Mucosa of gallbladder (tissue), 1 donor: ENCODE measurements at regions not wholly inside any gene's neighbourhood (a gene's known extent, or its start where the extent isn't known, plus 50 kb on each side); places are given as distances from the start of the nearest gene placed in this dataset.
"Not testable (repeated sequence)": the region's sequence is repeated elsewhere in the genome, so short reads cannot be mapped to it uniquely, and the experiment has no call there.

Experiments
- DNase-seq: peaks from one replicate; pipeline ENCODE4 v3.0.0-alpha.2; 2020; ENCODE audit warnings: low spot score
- donor health status: DM: no; HTN: no; CAD: no.

DNA sequence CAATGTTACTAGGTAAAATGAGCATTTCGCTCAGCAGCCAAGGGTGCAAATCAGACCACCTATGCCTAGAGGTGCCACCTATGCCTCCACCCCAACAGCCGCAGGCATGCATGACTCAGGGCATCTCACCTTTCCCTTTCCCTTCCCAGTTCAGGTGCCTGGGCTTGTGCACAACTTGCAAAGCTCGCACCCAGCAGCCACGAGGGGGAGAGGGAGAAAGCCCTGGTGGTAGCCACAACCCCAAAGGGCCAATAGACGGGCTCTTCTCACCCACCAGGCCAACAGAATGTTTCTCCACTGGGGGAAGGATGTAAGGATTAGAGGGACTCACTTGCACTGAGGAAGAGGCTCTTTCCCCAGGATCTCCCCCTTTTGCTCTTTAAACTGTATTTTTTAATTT lies 462.3 kb upstream of the PCDH15 start:
- no peak for DNase-seq

DNA sequence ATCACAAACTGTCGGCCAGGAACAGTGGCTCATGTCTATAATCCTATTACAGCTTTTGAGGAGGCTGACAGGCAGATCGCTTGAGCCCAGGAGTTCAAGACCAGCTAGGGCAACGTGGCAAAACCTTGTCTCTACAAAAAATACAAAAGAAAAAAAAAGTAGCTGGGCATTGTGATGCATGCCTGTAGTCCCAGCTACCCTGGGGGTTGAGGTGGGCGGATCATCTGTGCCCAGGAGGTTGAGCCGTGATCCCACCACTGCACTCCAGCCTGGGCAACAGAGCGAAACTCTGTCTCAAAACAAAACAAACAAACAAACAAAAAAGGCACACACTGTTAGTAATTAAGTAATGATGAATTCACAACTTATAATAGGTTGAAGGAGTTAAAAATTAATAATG lies 441.5 kb upstream of the PCDH15 start:
- no peak for DNase-seq

DNA sequence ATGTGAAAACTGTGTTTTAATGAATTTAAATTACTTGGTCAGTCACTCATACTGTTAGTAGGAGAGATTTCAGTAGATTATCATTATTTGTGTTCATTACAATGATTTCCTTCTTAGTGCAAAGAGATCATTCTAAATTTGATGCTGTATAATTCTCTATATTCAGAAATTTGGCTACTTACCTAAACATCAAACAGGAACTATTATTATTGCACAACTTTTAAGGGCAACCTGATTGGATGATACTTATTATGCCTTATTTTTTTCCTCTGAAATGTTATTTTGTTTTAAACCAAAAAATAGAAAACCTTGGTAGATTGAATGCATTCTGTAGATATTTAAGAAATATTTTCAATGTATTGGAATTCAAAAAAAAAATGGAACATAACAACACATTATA lies 436.4 kb upstream of the PCDH15 start:
- no peak for DNase-seq

DNA sequence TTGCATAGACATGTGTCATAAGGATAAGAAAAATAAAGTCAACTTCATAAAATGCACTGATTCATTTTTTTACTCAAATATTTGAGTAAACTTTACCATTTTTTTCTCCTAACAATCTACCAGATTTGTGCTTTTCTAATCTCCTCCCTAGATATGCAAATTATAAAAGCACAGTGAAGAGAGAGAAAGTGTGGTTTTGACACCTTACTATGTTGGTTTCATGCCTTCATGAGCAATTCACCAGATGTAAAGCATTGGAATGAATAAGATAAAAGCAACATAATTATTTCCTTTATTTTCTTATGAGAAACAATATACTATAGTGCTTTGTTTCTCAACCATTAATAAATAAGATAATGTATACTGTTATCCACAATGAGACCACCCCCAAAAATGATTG lies 432.5 kb upstream of the PCDH15 start:
- DNase-seq, result no peak

DNA sequence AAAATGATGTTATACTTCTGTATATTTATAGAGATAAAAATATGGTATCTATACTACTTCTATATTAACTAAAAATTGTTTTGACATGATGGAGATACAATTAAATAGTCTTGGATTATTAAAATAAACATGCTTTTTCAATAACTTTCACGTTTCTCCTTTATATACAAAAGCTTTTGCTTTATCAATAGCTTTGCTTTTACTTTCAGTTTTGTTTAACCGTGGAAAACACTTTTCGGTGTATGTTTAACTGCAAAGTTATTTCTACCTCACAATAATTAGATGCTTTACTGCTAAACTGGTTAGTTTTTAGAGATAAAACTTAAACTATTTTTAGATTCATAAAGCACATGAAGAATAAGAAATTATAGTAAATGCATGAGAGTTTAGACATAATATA lies 432.1 kb upstream of the PCDH15 start:
- no peak for DNase-seq

DNA sequence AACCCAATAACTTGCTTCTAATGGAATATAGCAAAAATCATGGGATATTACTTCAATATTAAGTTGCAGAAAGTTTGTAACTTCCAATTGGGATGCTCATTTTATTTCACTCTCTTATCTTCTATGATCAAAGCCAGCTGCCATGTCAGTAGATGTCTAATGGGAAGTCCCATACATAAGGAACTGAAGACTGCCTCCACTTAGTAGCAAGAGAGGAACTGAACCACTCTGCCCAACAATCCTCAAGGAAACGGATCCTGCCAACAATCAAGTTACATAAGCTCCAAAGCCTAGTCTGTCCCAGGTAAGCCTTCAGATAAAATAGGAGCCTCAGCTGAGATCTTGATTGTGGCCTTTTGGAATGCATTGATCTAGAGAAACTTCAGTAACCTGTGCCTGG lies 431.5 kb upstream of the PCDH15 start:
- DNase-seq, result no peak

DNA sequence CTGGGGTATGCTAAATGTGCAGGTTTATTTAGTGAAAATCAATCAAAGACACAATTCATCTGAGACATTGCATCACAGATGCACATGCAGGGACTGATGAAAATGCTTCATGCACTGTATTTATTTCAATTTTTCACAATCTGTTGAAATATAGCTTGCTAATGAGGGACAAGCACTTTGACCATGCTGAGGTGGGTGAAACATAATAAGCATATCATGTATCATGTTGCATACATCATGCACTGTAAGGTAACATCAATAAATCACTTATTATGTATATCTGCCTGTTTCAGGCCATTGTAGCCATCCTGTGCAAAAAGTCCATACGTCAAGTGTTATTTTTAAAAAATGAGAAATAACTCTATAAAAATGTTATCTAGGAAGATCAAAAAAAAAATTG lies 426.9 kb upstream of the PCDH15 start:
- DNase-seq, result no peak

DNA sequence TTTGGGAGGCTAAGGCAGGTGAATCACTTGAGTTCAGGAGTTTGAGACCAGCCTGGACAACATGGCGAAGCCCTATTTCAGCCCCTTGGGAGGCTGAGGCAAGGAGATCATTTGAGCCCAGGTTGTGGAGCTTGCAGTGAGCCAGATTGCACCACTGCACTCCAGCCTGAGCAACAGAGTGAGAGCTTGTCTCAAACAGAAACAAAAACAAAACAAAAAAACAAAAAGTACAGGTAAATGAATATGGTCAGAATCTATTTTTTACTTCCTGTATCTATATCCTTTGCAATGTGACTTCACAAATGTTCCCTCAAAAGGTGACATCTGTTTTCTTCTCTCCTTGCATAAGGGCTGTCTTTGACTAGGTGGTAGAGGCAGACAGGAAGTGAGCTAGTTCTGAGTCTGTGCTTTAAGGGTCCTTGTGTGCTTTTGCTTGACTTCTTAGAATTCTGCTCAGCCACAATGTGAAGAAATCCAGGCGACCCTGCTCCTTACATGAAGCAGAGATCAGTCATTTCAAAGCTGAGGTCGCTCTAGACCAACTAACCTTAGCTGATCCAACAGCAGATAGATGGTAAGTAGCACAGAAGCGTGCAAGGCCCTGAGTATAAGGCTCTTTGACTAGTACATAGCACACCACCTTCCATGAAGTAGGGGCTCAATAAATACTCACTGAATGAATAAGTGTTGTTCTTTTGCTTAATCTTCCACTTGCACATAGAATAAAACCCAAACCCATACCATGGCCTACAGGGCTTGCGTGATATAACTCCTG lies 423.2 kb upstream of the PCDH15 start:
- no peak for DNase-seq

DNA sequence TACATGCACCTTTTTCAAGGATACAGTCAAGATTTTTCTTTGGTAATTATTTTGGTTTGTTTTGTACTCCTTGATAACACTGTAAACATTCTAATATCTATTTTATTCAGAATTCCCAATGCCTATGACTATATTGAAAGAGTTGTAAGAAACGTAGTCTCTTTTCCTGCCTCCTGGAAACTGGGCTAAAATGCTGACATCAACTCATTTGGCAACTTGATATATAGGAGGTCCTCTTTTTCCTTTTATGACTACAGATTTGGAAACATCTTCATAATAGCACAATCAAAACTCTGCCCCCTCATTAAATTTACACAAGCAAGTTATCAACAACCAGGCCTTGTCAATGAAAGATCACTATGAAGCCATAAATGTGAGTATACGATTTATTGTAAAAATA lies 422.3 kb upstream of the PCDH15 start:
- no peak for DNase-seq

DNA sequence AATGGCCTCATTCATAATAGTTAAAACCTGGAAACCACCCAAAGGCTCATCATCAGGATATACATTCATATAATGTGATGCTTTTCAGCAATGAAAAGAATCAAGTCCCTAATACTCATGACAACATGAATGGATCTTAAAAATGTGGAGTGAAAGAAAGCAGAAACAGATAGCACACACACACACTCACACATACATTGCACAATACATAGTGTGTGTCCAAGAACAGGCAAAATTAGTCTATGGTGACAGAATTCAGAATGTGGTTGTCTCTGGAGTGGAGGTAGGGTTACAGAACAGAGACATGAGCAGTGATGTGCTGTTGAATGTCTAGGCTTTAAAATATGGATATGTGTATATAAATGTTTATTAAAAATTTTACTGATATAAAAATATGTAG lies 419.9 kb upstream of the PCDH15 start:
- no peak for DNase-seq

DNA sequence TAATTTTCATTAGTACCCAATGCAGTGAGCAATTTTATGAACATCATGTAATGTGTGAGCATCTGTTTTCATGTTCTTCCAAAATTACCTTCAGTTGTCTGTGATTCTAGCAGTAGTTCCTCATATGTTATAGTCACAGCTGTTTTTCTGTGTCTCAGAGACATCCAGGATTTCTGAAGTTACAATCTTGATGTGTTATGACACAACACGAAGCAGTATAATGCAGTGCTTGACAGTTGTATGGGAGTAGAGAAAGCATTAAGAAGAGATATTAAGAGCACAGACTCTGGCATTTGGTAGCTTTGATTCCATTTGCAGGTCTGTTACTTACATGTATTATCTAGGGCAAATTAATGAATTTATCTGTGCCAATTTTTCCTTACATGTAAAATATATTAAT lies 414.7 kb upstream of the PCDH15 start:
- no peak for DNase-seq

DNA sequence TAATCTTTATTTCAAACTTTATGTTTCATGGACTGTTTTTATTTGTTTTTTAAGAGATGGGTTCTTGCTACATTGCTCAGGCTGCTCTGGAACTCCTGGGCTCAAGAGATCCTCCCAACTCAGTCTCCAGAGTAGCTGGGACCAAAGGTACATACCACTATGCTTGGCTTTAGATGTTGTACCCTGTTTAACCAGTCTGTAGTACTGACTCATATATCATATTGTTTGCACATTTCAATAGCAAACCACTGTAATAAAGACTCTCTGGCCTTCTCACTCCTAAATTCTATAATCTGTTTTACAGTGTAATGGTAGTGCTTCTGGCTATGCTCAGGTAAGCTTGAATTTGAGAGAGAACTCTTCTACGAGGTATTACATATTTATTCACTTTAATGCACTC lies 413.6 kb upstream of the PCDH15 start:
- DNase-seq, result no peak

DNA sequence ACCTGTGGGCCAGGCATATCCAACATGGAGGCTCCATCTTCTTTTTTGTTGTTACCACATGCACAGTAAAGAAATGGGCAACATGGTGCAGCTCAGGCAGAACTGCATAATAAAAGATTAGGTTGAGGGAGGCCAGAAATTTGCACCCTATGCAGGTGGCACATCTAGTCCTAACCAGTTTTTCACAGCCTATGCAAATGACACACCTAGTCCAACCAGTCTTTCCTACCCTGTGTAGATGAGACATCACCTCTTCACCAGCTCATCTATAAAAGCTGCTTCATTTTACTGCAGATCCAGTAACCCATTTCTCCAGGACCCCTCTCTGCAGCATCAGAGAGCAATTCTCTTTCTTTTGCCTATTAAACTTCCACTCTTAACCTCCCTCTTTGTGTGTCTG lies 411.0 kb upstream of the PCDH15 start:
- DNase-seq, result no peak

DNA sequence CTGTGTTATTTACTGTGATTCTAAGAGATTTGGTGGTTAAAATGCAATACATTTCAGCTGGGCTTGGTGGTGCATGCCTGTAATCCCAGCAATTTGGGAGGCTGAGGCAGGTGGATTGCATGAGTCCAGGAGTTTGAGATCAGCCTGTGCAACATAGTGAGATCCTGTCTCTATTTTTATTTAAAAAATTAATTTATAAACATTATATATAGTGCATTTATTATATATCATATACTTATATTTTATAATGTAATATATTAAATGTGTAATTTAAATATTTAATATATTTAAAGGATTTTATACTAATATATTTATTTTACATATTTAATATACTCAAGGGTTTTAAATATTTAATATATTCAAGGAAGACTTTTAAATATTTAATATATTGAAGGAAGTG lies 402.8 kb upstream of the PCDH15 start:
- no peak for DNase-seq

DNA sequence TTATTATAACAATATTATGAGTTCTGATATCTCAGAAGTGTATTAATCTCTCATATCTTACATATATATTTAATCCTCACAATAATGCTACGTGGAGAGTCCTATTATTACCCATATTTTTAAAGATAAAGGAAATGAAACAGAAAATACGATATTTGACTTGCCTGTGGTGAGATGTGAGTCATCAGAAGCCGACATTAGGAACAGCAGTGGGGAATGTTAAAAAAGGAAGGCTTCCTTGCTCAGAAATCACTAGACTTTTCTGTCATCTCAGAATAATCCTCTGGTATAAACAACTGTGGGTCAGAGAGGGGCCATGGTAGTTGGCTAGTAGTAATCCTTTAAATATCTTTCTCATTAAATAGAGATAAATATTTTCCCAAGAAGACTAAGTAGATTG lies 402.3 kb upstream of the PCDH15 start:
- DNase-seq, result no peak

DNA sequence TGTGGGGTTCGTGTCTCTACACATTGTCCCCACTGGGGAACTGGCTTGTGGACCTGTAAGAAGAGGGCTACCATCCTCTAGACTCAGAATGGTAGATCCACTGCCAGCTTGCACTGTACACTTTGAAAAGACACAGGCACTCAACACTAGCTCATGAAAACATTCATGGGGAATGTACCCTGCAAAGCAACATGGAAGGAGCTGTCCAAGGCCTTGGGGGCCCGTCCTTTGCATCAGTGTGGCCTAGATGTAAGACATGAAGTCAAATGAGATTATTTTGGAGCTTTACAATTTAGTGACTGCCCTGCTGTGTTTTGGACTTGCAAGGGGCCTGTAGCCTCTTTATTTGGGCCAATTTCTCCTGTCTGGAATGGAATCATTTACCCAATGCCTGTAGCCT lies 399.0 kb upstream of the PCDH15 start:
- no peak for DNase-seq

DNA sequence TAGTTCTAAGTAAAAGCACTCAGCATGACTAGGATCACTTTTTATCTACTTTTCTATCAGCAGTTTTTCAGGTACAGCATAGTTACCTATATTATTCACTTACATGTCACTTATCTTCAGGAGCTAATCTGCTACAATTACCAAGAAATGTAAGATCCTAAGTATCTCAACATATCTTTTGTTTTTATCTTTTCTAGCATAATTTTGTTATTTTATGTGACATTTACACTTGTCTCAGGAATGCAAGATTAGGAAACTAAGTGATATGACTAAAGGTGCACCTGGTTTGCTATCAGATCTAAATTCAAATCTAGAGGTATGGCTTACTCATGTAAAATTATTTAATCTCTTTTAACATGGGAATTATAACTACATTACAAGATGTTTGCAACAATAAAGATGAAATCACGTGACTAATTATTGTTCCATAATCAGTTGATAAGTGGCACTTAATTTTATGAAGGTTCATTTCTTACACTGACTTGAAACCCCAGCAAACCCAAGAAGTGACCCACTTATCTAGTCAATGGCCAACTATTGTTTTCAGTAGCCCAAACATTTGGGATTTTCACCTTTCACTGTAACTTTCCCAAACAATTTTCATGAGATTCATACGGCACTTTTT lies 390.3 kb upstream of the PCDH15 start:
- DNase-seq, result no peak

DNA sequence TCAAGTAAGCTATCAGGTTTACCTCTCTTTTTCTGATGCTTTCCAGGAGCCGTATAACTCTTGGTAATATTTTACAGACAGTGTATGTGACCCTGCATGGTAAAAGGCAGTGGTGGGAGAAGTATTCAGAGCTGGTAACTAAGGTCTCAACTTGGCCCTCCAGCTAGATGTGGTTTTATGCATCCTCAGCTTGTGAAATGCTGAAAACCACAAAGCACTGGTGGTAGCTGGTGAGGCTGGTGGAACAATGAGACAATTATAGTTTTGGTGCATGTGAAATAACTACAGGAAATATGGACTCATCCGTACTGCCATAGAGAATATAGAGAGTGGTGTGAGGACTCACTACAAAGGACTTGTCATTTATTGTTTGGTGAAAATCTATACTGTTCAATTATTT lies 383.0 kb upstream of the PCDH15 start:
- no peak for DNase-seq

DNA sequence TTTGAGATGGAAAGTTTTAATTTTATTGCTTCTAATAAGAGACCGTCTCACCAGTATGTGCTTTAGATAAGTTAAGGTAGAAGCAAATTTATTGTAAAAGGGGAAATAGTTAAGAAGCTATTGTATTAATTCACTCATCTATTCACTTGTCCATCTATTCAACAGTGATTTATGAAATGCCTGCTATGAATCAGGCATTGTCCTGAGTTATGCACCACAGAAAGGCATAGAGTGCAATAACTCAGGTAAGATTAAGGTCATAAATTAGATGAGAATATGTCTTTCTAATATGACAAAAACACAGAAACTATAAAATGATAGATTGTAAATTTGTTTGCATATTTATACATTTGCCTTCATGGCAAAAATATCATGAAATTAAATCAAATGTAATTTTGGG lies 379.3 kb upstream of the PCDH15 start:
- DNase-seq, result no peak

DNA sequence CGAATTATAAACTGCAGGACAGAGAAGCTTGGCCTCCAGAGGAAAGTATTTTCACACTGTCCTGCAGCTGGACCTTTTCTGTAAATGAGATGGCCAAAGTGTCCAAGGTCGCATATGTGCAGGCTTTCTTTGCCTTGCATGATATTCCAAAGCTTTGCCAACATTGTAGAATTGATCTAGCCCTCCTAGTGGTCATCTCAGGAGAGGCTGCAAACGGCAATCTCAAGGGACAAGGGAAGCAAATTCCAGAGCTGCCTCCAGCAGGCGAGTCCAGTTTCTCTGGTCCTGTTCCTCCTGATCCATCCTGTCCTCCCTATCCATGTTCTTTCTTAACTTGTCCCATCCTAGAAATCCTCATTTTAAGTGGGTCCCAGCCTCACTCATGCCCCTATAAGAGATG lies 373.4 kb upstream of the PCDH15 start:
- DNase-seq, result no peak

DNA sequence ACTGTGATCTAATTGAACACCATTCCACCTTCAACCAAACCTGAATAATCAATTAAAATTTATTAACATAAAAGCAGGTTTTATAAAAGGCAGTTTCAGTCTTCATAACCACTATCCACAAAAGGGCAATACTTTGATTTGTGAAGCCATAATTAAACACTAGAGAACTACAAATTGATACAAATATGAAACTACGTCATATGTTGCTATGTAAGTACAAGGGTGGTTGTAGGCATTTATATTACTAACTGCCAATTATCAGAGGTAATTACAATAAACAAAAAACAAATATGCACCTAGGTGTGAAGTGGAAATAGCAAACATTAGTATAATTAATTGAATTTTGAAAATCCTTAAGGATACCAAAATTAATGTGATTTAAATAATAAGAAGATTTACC lies 368.5 kb upstream of the PCDH15 start:
- no peak for DNase-seq

DNA sequence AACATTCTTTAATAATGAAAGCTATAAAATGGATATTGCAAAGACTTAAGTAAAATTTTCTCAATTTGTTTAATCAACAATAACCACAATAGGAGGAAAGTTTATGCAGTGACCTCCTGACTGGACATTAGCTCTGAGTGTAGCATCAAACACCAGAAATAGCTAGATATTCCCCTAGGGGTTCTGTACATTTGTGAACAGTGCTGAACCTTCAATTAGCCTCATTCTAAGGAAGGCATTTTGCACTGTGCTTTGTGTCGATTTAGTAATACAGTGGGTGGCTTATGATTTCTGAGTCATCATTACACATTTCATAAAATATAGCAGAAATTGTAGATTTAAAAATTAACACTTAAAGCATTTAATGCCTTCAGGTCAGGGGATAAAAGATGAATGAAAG lies 367.3 kb upstream of the PCDH15 start:
- DNase-seq, result no peak

DNA sequence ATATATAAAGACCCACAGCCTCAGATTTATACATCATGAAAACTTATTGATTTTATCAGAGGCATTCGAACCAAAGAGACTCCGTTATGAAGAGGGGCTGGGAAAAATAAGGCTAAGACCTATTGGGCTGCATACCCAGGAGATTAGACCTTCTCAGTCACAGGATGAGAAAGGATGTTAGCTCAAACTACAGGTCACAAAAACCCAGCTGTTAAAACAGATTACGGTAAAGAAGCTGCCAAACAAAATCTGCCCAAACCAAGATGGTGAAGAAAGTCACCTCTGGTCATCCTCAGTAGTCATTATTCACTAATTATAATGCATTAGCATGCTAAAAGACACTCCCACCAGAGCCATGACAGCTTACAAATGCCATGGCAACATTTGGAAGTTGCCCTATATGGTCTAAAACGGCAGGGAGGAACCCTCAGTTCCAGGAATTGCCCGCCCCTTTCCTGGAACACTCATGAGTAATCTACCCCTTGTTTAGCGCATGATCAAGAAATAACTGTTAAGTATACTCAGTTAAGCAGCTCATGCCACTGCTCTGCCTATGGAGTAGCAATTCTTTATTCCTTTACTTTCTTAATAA lies 362.5 kb upstream of the PCDH15 start:
- DNase-seq, result no peak

DNA sequence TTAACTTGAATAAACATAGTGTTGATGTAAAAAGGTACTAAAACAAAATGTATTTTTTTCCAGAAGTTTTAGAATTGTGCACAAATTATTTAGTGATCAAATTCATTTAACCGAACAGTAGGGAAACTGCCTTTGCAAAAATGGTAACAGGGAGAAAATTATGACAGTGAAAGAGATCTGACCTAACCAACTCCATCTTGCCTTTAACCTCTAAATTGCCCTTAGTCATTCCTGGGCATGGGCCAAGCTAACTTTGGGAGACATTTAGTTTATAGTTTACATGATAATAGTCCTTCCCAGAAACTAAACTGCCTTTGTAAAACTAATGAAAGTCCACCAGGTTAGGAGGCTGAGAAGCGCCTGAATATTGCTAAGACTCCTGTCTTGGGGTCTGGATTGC lies 361.3 kb upstream of the PCDH15 start:
- not testable (repeated sequence) for DNase-seq
